H9 (cell line): ENCODE measurements at regions not wholly inside any gene's neighbourhood (a gene's known extent, or its start where the extent isn't known, plus 50 kb on each side); places are given as distances from the start of the nearest gene placed in this dataset.
A peak's percentile ranks its signal among the peaks of the same experiment; 100 is the strongest.

Source experiments
- DNase-seq: peaks from one replicate; pipeline ENCODE4 v3.0.0-alpha.2; 2017
- H2AFZ ChIP-seq: one replicate; pipeline ENCODE4 v1.6.1; 2013; ENCODE audit warnings: mild to moderate bottlenecking, low read length, control low read depth, moderate library complexity
- H2AK5ac ChIP-seq: 2 replicates; pipeline ENCODE4 v1.6.1; 2013; ENCODE audit warnings: low read length, control low read depth, mixed read lengths; ENCODE audit not compliant: insufficient read length
- H2BK120ac ChIP-seq: one replicate; pipeline ENCODE4 v1.6.1; 2013; ENCODE audit warnings: low read depth, mild to moderate bottlenecking, low read length, control low read depth, inconsistent platforms; ENCODE audit not compliant: poor library complexity, severe bottlenecking
- H2BK12ac ChIP-seq: 2 replicates; pipeline ENCODE4 v1.6.1; 2013; ENCODE audit warnings: low read length, control low read depth, mixed read lengths, low read depth; ENCODE audit not compliant: insufficient read length
- H2BK15ac ChIP-seq: 2 replicates; pipeline ENCODE4 v1.6.1; 2013; ENCODE audit warnings: low read depth, low read length, control low read depth
- H2BK20ac ChIP-seq: one replicate; pipeline ENCODE4 v1.6.1; 2013; ENCODE audit warnings: low read depth, mild to moderate bottlenecking, low read length, control low read depth, inconsistent platforms; ENCODE audit not compliant: poor library complexity, severe bottlenecking
- H2BK5ac ChIP-seq: 2 replicates; pipeline ENCODE4 v1.6.1; 2013; ENCODE audit warnings: low read length, control low read depth, mixed read lengths; ENCODE audit not compliant: insufficient read length
- H3K14ac ChIP-seq: 2 replicates; pipeline ENCODE4 v1.6.1; 2013; ENCODE audit warnings: low read length, control low read depth; ENCODE audit not compliant: insufficient read depth
- H3K18ac ChIP-seq: 2 replicates; pipeline ENCODE4 v1.6.1; 2013; ENCODE audit warnings: low read depth, mild to moderate bottlenecking, mixed read lengths, low read length, control low read depth; ENCODE audit not compliant: insufficient read length
- H3K23ac ChIP-seq: 2 replicates; pipeline ENCODE4 v1.6.1; 2013; ENCODE audit warnings: low read length, control low read depth, mixed read lengths, low read depth; ENCODE audit not compliant: insufficient read length
- H3K23me2 ChIP-seq: 2 replicates; pipeline ENCODE4 v1.6.1; 2013; ENCODE audit warnings: low read depth, mild to moderate bottlenecking, mixed read lengths, low read length, control low read depth; ENCODE audit not compliant: insufficient read length, poor library complexity, severe bottlenecking
- H3K27ac ChIP-seq: 2 replicates; pipeline ENCODE4 v1.5.1; 2013; ENCODE audit warnings: low read length, control low read depth, mixed read lengths, low read depth; ENCODE audit not compliant: insufficient read length
- H3K27me3 ChIP-seq: 2 replicates; pipeline ENCODE4 v1.6.1; 2013; ENCODE audit warnings: low read length, control low read depth, inconsistent platforms; ENCODE audit not compliant: insufficient read depth
- H3K4ac ChIP-seq: 2 replicates; pipeline ENCODE4 v1.6.1; 2013; ENCODE audit warnings: low read depth, mild to moderate bottlenecking, control low read depth, inconsistent platforms, low read length, moderate library complexity
- H3K4me1 ChIP-seq: 2 replicates; pipeline ENCODE4 v1.6.1; 2013; ENCODE audit warnings: low read length, control low read depth, inconsistent platforms; ENCODE audit not compliant: insufficient read depth
- H3K4me2 ChIP-seq: 2 replicates; pipeline ENCODE4 v1.6.1; 2013; ENCODE audit warnings: low read length, control low read depth, mixed read lengths; ENCODE audit not compliant: insufficient read length, insufficient read depth
- H3K56ac ChIP-seq: 2 replicates; pipeline ENCODE4 v1.6.1; 2013; ENCODE audit warnings: low read depth, mild to moderate bottlenecking, mixed read lengths, low read length, control low read depth; ENCODE audit not compliant: insufficient read length
- H3K79me1 ChIP-seq: 2 replicates; pipeline ENCODE4 v1.6.1; 2013; ENCODE audit warnings: low read depth, mild to moderate bottlenecking, moderate library complexity, low read length, control low read depth, inconsistent platforms; ENCODE audit not compliant: insufficient read depth, poor library complexity, severe bottlenecking
- H3K79me2 ChIP-seq: 2 replicates; pipeline ENCODE4 v1.6.1; 2013; ENCODE audit warnings: low read length, control low read depth, inconsistent platforms; ENCODE audit not compliant: insufficient read depth
- H3K9ac ChIP-seq: 2 replicates; pipeline ENCODE4 v1.6.1; 2013; ENCODE audit warnings: low read length, control low read depth, mixed read lengths; ENCODE audit not compliant: insufficient read length; ENCODE audit errors: extremely low read depth
- H3K9me3 ChIP-seq: one replicate; pipeline ENCODE4 v1.6.1; 2013; ENCODE audit warnings: low read depth, low read length, inconsistent platforms; ENCODE audit not compliant: control insufficient read depth
- H3T11ph ChIP-seq: one replicate; pipeline ENCODE4 v1.6.1; 2013; ENCODE audit warnings: mild to moderate bottlenecking, low read length, control low read depth, inconsistent platforms
- H4K20me1 ChIP-seq: one replicate; pipeline ENCODE4 v1.6.1; 2013; ENCODE audit not compliant: control insufficient read depth, insufficient read length, insufficient read depth
- H4K5ac ChIP-seq: 2 replicates; pipeline ENCODE4 v1.6.1; 2013; ENCODE audit warnings: low read depth, mild to moderate bottlenecking, mixed read lengths, low read length, control low read depth; ENCODE audit not compliant: insufficient read length
- H4K8ac ChIP-seq: replicated peaks from 2 replicates; pipeline ENCODE4 v1.6.1; 2013; ENCODE audit warnings: low read length, control low read depth, mixed read lengths, low read depth; ENCODE audit not compliant: insufficient read length
- H4K91ac ChIP-seq: 2 replicates; pipeline ENCODE4 v1.6.1; 2013; ENCODE audit warnings: low read depth, mild to moderate bottlenecking, moderate library complexity, mixed read lengths, low read length, control low read depth; ENCODE audit not compliant: insufficient read length
- H3K27ac Mint-ChIP-seq, 3 experiments: 2 replicates in 2 of 3; 3 replicates in 1 of 3; pipeline ENCODE4 v1.8.0; 2020 to 2021; ENCODE audit warnings: mixed read lengths in 3 of 3, mild to moderate bottlenecking in 1 of 3, moderate library complexity in 1 of 3
- H3K27me3 Mint-ChIP-seq: 2 replicates; pipeline ENCODE4 v1.8.0; 2021; ENCODE audit warnings: low read depth, mild to moderate bottlenecking, moderate library complexity, mixed read lengths
- H3K36me3 Mint-ChIP-seq, 3 experiments: 2 replicates in 2 of 3; 3 replicates in 1 of 3; pipeline ENCODE4 v1.8.0; 2020 to 2021; ENCODE audit warnings: low read depth in 3 of 3, mixed read lengths in 3 of 3; ENCODE audit not compliant: insufficient read depth in 1 of 3
- H3K4me1 Mint-ChIP-seq, 2 experiments: 2 replicates each; pipeline ENCODE4 v1.8.0; 2020; ENCODE audit warnings: mixed read lengths in 2 of 2
- H3K4me3 Mint-ChIP-seq, 2 experiments: 2 replicates in 1 of 2; 3 replicates in 1 of 2; pipeline ENCODE4 v1.8.0; 2020 to 2021; ENCODE audit warnings: mild to moderate bottlenecking in 2 of 2, mixed read lengths in 2 of 2, moderate library complexity in 1 of 2
- H3K9me3 Mint-ChIP-seq, 2 experiments: 2 replicates in 1 of 2; 3 replicates in 1 of 2; pipeline ENCODE4 v1.8.0; 2020; ENCODE audit warnings: mild to moderate bottlenecking in 2 of 2, mixed read lengths in 2 of 2, moderate library complexity in 1 of 2
- WGBS: extraction: QIAGEN DNeasy Blood & Tissue Kit; methylation state at CpG from one replicate; pipeline ENCODE4 v1.1.7; 2013; ENCODE audit warnings: missing lambda C conversion rate, low lambda C conversion rate, mixed read lengths; ENCODE audit not compliant: insufficient read length; ENCODE audit errors: extremely low coverage; 5-methylcytosine and 5-hydroxymethylcytosine counted together
- TF ChIP-seq, protein P1 (sequence below): fragments of 200-600 bp; sonication (generic); conservative IDR thresholded peaks from 3 replicates; pipeline ENCODE4 v1.8.0; 2021; ENCODE audit warnings: antibody characterized with exemption, mild to moderate bottlenecking

- Histone ChIP-seq H3K56ac (no peak overlapping the region), H2AFZ (no peak overlapping the region), H3K27ac (no peak overlapping the region), H2BK120ac (no peak overlapping the region), H3K9me3 (no peaks in the 10 kb centered on the region), H4K5ac (no peak overlapping the region), H2BK20ac (no peak overlapping the region), H3K23me2 (no peaks in the 10 kb centered on the region), H3K4me2 (no peak overlapping the region), H3K9ac (no peak overlapping the region), H4K91ac (no peak overlapping the region), H3T11ph (no peak overlapping the region), H3K79me1 (no peaks in the 10 kb centered on the region), H3K4me1 (no peaks in the 10 kb centered on the region), H3K14ac (no peak overlapping the region), H2BK12ac (no peak overlapping the region), H4K20me1 (no peaks in the 10 kb centered on the region), H3K18ac (no peak overlapping the region), H2BK15ac (no peak overlapping the region), H3K23ac (no peak overlapping the region), H3K27me3 (no peaks in the 10 kb centered on the region), H3K4ac (no peak overlapping the region), H3K79me2 (no peaks in the 10 kb centered on the region), H2AK5ac (no peak overlapping the region), H4K8ac (no peak overlapping the region), H2BK5ac (no peak overlapping the region)
- TF ChIP-seq, protein P1, sequence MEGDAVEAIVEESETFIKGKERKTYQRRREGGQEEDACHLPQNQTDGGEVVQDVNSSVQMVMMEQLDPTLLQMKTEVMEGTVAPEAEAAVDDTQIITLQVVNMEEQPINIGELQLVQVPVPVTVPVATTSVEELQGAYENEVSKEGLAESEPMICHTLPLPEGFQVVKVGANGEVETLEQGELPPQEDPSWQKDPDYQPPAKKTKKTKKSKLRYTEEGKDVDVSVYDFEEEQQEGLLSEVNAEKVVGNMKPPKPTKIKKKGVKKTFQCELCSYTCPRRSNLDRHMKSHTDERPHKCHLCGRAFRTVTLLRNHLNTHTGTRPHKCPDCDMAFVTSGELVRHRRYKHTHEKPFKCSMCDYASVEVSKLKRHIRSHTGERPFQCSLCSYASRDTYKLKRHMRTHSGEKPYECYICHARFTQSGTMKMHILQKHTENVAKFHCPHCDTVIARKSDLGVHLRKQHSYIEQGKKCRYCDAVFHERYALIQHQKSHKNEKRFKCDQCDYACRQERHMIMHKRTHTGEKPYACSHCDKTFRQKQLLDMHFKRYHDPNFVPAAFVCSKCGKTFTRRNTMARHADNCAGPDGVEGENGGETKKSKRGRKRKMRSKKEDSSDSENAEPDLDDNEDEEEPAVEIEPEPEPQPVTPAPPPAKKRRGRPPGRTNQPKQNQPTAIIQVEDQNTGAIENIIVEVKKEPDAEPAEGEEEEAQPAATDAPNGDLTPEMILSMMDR, result no peak
- H3K4me3 Mint-ChIP-seq, result no peak overlapping the region
- no CpG with 5 or more reads among the region's 6 CpGs for WGBS
- H3K36me3 Mint-ChIP-seq, result no peaks in the 10 kb centered on the region
- DNase-seq, result no peak
- H3K27me3 Mint-ChIP-seq, result no peaks in the 10 kb centered on the region
- 0 out of 7 replicates have a peak overlapping the region, but pooled peaks of 1 of the 3 experiments have one; percentile 54 for H3K27ac Mint-ChIP-seq
- peaks cover 0 to 2% of the 10 kb centered on the region in 2 experiments; a peak in 2 of 5 replicates for H3K9me3 Mint-ChIP-seq
- H3K4me1 Mint-ChIP-seq, result peaks cover 7 to 9% of the 10 kb centered on the region in 2 experiments; a peak in 3 of 4 replicates
These were observed 263.9 kb upstream of the TGFBR2 start for GRCh38 chr3:30342318-30343060.
